ENCODE measurements at regions not wholly inside any gene's neighbourhood (a gene's known extent, or its start where the extent isn't known, plus 50 kb on each side); places are given as distances from the start of the nearest gene placed in this dataset.

DNA sequence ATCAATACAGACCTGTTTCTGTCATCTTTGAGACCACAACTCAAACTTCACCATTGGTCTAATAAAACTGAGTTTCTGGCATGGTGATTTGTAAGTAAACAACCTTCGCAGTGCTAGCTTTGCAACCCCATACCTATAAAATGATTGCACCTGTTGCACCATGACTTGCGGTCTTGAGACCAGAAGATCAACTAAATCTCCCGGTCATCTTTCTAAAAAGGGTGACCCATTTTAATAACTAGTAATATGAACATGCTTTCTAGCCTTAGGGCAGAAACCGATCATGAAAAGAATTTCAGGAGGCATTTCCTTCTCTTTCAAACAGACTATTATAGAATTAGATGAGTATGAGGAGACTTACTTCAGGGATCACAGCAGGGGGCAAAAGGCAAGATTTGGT lies 151.9 kb upstream of the ZNF385D start:
- no peak for DNase-seq (ENCODE audit: low read depth)
- Histone ChIP-seq H3K4me3 (ENCODE audit: low read depth, low read length) (no peak overlapping the region), H3K36me3 (ENCODE audit: control insufficient read depth, insufficient read depth, low read length) (no peaks in the 10 kb centered on the region), H3K27me3 (ENCODE audit: control insufficient read depth, insufficient read depth, low read length) (no peaks in the 10 kb centered on the region)
- CTCF ChIA-PET, result no interaction called here
- TF ChIP-seq CTCF (IDR thresholded peaks at IDR 0.05; ENCODE audit: insufficient read depth, low read depth, low read length), result no peak
- POLR2A ChIA-PET, result no interaction called here

- no peak for TF ChIP-seq CTCF (IDR thresholded peaks at IDR 0.05; ENCODE audit: insufficient read depth, low read depth, low read length)
- CTCF ChIA-PET, result interaction anchor here (0.9 kb wide), 1 partner anchor 8 kb away, joined by 3 read pairs; no protein-coding TSS in a partner anchor
- no peak for DNase-seq (ENCODE audit: low read depth)
- H3K4me3 ChIP-seq (ENCODE audit: low read depth, low read length), result no peak overlapping the region
- no peaks in the 10 kb centered on the region for H3K36me3 ChIP-seq (ENCODE audit: control insufficient read depth, insufficient read depth, low read length)
- H3K27me3 ChIP-seq (ENCODE audit: control insufficient read depth, insufficient read depth, low read length), result no peaks in the 10 kb centered on the region
- POLR2A ChIA-PET, result no interaction called here
These were observed 158.1 kb upstream of the ZNF385D start for GRCh38 chr3:21909096-21909495.

- TF ChIP-seq CTCF (IDR thresholded peaks at IDR 0.05; ENCODE audit: insufficient read depth, low read depth, low read length), result no peak
- ChIA-PET POLR2A (no interaction called here), CTCF (interaction anchor here (1.8 kb wide), 1 partner anchor 18 kb away, joined by 9 read pairs; no protein-coding TSS in a partner anchor)
- Histone ChIP-seq H3K36me3 (ENCODE audit: control insufficient read depth, insufficient read depth, low read length) (no peaks in the 10 kb centered on the region), H3K27me3 (ENCODE audit: control insufficient read depth, insufficient read depth, low read length) (no peaks in the 10 kb centered on the region), H3K4me3 (ENCODE audit: low read depth, low read length) (no peak overlapping the region)
- no peak for DNase-seq (ENCODE audit: low read depth)
These were observed 161.7 kb upstream of the ZNF385D start for GRCh38 chr3:21912711-21913110.

GRCh38 chr3:21913791-21914190 lies 162.8 kb upstream of the ZNF385D start:
- POLR2A ChIA-PET, result no interaction called here
- peak; percentile 80 for DNase-seq (ENCODE audit: low read depth)
- no peaks in the 10 kb centered on the region for H3K27me3 ChIP-seq (ENCODE audit: control insufficient read depth, insufficient read depth, low read length)
- no peaks in the 10 kb centered on the region for H3K36me3 ChIP-seq (ENCODE audit: control insufficient read depth, insufficient read depth, low read length)
- CTCF ChIA-PET, result interaction anchor here (1.2 kb wide), 1 partner anchor 12 kb away, joined by 3 read pairs; no protein-coding TSS in a partner anchor
- TF ChIP-seq CTCF (IDR thresholded peaks at IDR 0.05; ENCODE audit: insufficient read depth, low read depth, low read length), result no peak
- H3K4me3 ChIP-seq (ENCODE audit: low read depth, low read length), result no peak overlapping the region

DNA sequence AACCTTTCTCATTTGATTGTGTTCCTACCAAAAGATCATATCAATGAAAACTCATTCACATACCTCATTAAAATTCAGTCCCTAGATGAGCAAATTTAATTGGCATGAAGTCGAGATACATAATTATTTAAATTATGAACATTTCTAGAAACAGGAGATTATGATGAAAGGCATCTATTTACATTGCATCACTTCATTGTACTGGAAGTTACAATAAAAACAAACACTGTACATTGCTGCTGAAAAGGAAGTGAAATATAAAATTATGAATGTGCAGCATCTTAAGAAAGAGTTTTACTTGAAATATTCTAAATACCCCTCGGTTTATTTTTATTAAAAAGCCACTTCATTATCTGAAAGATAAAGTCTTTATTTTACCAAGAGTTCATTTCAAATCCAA lies 163.4 kb upstream of the ZNF385D start:
- Histone ChIP-seq H3K27me3 (ENCODE audit: control insufficient read depth, insufficient read depth, low read length) (no peaks in the 10 kb centered on the region), H3K36me3 (ENCODE audit: control insufficient read depth, insufficient read depth, low read length) (no peaks in the 10 kb centered on the region), H3K4me3 (ENCODE audit: low read depth, low read length) (no peak overlapping the region)
- TF ChIP-seq CTCF (IDR thresholded peaks at IDR 0.05; ENCODE audit: insufficient read depth, low read depth, low read length), result no peak
- ChIA-PET POLR2A (no interaction called here), CTCF (interaction anchor here (1.2 kb wide), 1 partner anchor 13 kb away, joined by 3 read pairs; no protein-coding TSS in a partner anchor)
- no peak for DNase-seq (ENCODE audit: low read depth)

Data from BJ (cell line).